K562 (cell line): ENCODE measurements at regions not wholly inside any gene's neighbourhood (a gene's known extent, or its start where the extent isn't known, plus 50 kb on each side); places are given as distances from the start of the nearest gene placed in this dataset.

ENCODE experiments used
- ATAC-seq: fragments of 200-7000 bp; cut with Tn5 transposase; 3 replicates; pipeline ENCODE4 v1.9.1; 2020; ENCODE audit warnings: moderate library complexity
- BruUV-seq: library from RNA; stranded (reverse); fragments of 400-500 nt; replicated peaks from 2 replicates; lab custom pipeline; 2021; lab: Mats Ljungman, UMichigan
- CTCF ChIA-PET: fragments of 300-600 bp; formaldehyde crosslinking; extraction: SDS; loops from one replicate; lab custom pipeline; 2021; ENCODE audit warnings: low intra/inter-chr PET ratio; lab: Yijun Ruan, JAX
- POLR2A ChIA-PET: fragments of 300-600, 350-650 bp; sonication (Branson Sonifier 250); formaldehyde crosslinking; extraction: SDS; loops from one replicate; lab custom pipeline; 2021; ENCODE audit warnings: antibody characterized with exemption, inconsistent platforms; lab: Yijun Ruan, JAX
- DNase-seq, 4 experiments: peaks; one replicate each; pipeline versions ENCODE4 v3.0.0 to v3.0.0-alpha.2; 2011 to 2018; ENCODE audit warnings: low spot score in 3 of 4, mixed read lengths in 3 of 4; ENCODE audit errors: extremely low read depth in 1 of 4
- FAIRE-seq: peaks from 2 replicates; lab custom pipeline; 2011; peaks lifted over from hg19 to GRCh38; lab: Jason Lieb, UNC
- H2AFZ ChIP-seq: 2 replicates; pipeline ENCODE4 v1.6.0; 2011; ENCODE audit warnings: low read depth, low read length, control low read depth, inconsistent platforms
- H3K27ac ChIP-seq: fragments of 200-600 bp; 3 replicates; pipeline ENCODE4 v1.8.0; 2011; ENCODE audit warnings: low read depth, mild to moderate bottlenecking, control low read depth, inconsistent platforms, low read length, moderate library complexity, mixed read lengths; ENCODE audit errors: extremely low read depth
- H3K27me3 ChIP-seq, 2 experiments: fragments of 300-600 bp in 1 of 2; 2 replicates in 1 of 2; 3 replicates in 1 of 2; pipeline versions ENCODE4 v1.6.0 to v1.8.0; 2011; ENCODE audit warnings: inconsistent platforms in 2 of 2, low read length in 2 of 2, mild to moderate bottlenecking in 1 of 2, mixed read lengths in 1 of 2, moderate library complexity in 1 of 2; ENCODE audit not compliant: control insufficient read depth in 2 of 2, insufficient read depth in 2 of 2
- H3K36me3 ChIP-seq: fragments of 300-600 bp; 3 replicates; pipeline ENCODE4 v1.8.0; 2011; ENCODE audit warnings: mild to moderate bottlenecking, low read length, inconsistent platforms; ENCODE audit not compliant: control insufficient read depth, insufficient read depth
- H3K4me1 ChIP-seq, 2 experiments: fragments of 200-600 bp in 1 of 2; replicated peaks in 1 of 2; 2 replicates in 1 of 2; 3 replicates in 1 of 2; pipeline versions ENCODE4 v1.5.1 to v1.8.0; 2011; ENCODE audit warnings: inconsistent platforms in 2 of 2, low read length in 2 of 2, mild to moderate bottlenecking in 1 of 2, mixed read lengths in 1 of 2, moderate library complexity in 1 of 2; ENCODE audit not compliant: control insufficient read depth in 2 of 2, insufficient read depth in 2 of 2
- H3K4me2 ChIP-seq: 2 replicates; pipeline ENCODE4 v1.6.1; 2011; ENCODE audit warnings: low read length, control low read depth, inconsistent platforms, mixed read lengths; ENCODE audit not compliant: insufficient read depth
- H3K4me3 ChIP-seq: fragments of 200-600 bp; sonication (generic), shearing (Covaris generic); 2 replicates; pipeline ENCODE4 v1.5.1; 2016; ENCODE audit warnings: control low read depth, inconsistent platforms
- H3K79me2 ChIP-seq: fragments of 200-600 bp; 3 replicates; pipeline ENCODE4 v1.8.0; 2011; ENCODE audit warnings: low read length, inconsistent platforms; ENCODE audit not compliant: control insufficient read depth, insufficient read depth
- H3K9ac ChIP-seq, 2 experiments: 2 replicates each; pipeline versions ENCODE4 v1.6.0 to v1.6.1; 2011; ENCODE audit warnings: low read depth in 2 of 2, low read length in 2 of 2, control low read depth in 1 of 2, inconsistent platforms in 1 of 2, mild to moderate bottlenecking in 1 of 2, mixed read lengths in 1 of 2; ENCODE audit not compliant: insufficient read depth in 1 of 2
- H3K9me1 ChIP-seq: one replicate; pipeline ENCODE4 v1.6.0; 2011; ENCODE audit warnings: inconsistent platforms, mild to moderate bottlenecking, low read length, moderate library complexity; ENCODE audit not compliant: control insufficient read depth, insufficient read depth
- H3K9me3 ChIP-seq: replicated peaks from 2 replicates; pipeline ENCODE4 v1.5.1; 2011; ENCODE audit warnings: low read depth, low read length, inconsistent platforms; ENCODE audit not compliant: control insufficient read depth, insufficient read depth
- H4K20me1 ChIP-seq: replicated peaks from 2 replicates; pipeline ENCODE4 v1.6.1; 2011; ENCODE audit warnings: low read length, inconsistent platforms, mixed read lengths; ENCODE audit not compliant: control insufficient read depth, insufficient read depth
- CXXC5 ChIP-seq: fragments of 250-450 bp; sonication (Bioruptor Pico); IDR thresholded peaks from 2 replicates; pipeline ENCODE4 v1.8.0; 2022; ENCODE audit warnings: inconsistent platforms, mild to moderate bottlenecking, moderate library complexity
- NR1H2 ChIP-seq: sonication (generic); formaldehyde crosslinking; IDR thresholded peaks from 2 replicates; pipeline ENCODE4 v1.4.0; 2020; ENCODE audit warnings: mild to moderate bottlenecking, missing genetic modification reagents
- PML ChIP-seq: IDR thresholded peaks from 2 replicates; pipeline ENCODE4 v1.6.1; 2012; ENCODE audit warnings: low read length, inconsistent platforms
- SMARCB1 ChIP-seq: IDR thresholded peaks from 2 replicates; pipeline ENCODE4 v1.6.1; 2011; ENCODE audit warnings: improper control_type of control experiment, low read depth; ENCODE audit not compliant: insufficient read length
- ZNF232 ChIP-seq: sonication (generic); formaldehyde crosslinking; IDR thresholded peaks from 2 replicates; pipeline ENCODE4 v1.8.0; 2022; ENCODE audit warnings: mild to moderate bottlenecking, missing genetic modification reagents
- WGBS: fragments of 100-300 bp; shearing (Covaris generic); methylation state at CpG from one replicate; pipeline ENCODE4 v1.1.6; 2016; ENCODE audit warnings: low coverage, mixed read lengths; ENCODE audit not compliant: insufficient coverage; ENCODE audit errors: missing lambda C conversion rate; 5-methylcytosine and 5-hydroxymethylcytosine counted together
- in situ Hi-C: fragments of 300-500 bp; cut with MboI; formaldehyde crosslinking; loops from 4 replicates; pipeline ENCODE4 v1.15.0; 2018; ENCODE audit warnings: inconsistent platforms, mixed read lengths
- intact Hi-C: fragments of 100-400 bp; cut with micrococcal nuclease; formaldehyde crosslinking; loops from 2 replicates; pipeline ENCODE4 v1.14.2; 2022
- TF ChIP-seq, protein P1 (sequence below): fragments of 250-450 bp; sonication (Bioruptor Pico); IDR thresholded peaks from 2 replicates; pipeline ENCODE4 v1.5.0; 2020; ENCODE audit warnings: mild to moderate bottlenecking
- TF ChIP-seq, protein P2 (sequence below): fragments of 450-650 bp; IDR thresholded peaks from 2 replicates; pipeline ENCODE4 v1.6.1; 2016; ENCODE audit warnings: mild to moderate bottlenecking

DNA sequence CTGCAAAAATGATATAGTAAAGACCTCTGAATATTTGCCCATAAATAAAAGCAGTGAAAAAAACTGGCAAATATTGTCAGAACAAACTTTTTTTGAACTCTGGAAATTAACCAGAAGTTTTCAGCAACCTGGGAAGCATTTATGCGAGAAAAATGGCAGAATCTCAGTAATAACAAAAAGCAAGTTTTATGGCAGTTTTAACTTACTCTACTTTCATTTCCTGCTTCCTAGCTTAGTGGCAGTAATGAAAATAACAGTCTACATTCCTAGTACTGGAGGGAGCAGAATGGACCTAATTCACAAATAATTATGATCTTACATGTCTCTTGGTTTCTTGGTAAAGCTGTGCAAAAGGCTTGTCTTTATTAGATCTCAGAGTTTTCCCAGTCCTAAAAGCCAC is 460.1 kb downstream of the NAF1 start:
- in situ Hi-C loops (no loop called here), intact Hi-C loops (no loop called here)
- Histone ChIP-seq H3K9me3 (no peaks in the 10 kb centered on the region), H3K27me3 (no peaks in the 10 kb centered on the region), H3K79me2 (no peaks in the 10 kb centered on the region), H3K36me3 (no peaks in the 10 kb centered on the region), H3K4me2 (no peak overlapping the region), H2AFZ (no peak overlapping the region), H4K20me1 (no peaks in the 10 kb centered on the region), H3K9ac (no peak overlapping the region), H3K4me1 (no peaks in the 10 kb centered on the region), H3K4me3 (no peak overlapping the region), H3K9me1 (no peaks in the 10 kb centered on the region), H3K27ac (no peak overlapping the region)
- ChIA-PET POLR2A (no interaction called here), CTCF (no interaction called here)
- ATAC-seq, result no peak
- no TSS peak for BruUV-seq
- DNase-seq, result no peak
- FAIRE-seq, result no peak
- TF ChIP-seq ZNF232, result no peak
- no peak for TF ChIP-seq NR1H2 (CRISPR knock-in tag)
- TF ChIP-seq PML, result no peak
- no peak for TF ChIP-seq SMARCB1
- no peak for TF ChIP-seq CXXC5 (CRISPR knock-in tag)
- TF ChIP-seq, protein P1, sequence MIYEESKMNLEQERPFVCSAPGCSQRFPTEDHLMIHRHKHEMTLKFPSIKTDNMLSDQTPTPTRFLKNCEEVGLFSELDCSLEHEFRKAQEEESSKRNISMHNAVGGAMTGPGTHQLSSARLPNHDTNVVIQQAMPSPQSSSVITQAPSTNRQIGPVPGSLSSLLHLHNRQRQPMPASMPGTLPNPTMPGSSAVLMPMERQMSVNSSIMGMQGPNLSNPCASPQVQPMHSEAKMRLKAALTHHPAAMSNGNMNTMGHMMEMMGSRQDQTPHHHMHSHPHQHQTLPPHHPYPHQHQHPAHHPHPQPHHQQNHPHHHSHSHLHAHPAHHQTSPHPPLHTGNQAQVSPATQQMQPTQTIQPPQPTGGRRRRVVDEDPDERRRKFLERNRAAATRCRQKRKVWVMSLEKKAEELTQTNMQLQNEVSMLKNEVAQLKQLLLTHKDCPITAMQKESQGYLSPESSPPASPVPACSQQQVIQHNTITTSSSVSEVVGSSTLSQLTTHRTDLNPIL, result no peak
- TF ChIP-seq, protein P2, sequence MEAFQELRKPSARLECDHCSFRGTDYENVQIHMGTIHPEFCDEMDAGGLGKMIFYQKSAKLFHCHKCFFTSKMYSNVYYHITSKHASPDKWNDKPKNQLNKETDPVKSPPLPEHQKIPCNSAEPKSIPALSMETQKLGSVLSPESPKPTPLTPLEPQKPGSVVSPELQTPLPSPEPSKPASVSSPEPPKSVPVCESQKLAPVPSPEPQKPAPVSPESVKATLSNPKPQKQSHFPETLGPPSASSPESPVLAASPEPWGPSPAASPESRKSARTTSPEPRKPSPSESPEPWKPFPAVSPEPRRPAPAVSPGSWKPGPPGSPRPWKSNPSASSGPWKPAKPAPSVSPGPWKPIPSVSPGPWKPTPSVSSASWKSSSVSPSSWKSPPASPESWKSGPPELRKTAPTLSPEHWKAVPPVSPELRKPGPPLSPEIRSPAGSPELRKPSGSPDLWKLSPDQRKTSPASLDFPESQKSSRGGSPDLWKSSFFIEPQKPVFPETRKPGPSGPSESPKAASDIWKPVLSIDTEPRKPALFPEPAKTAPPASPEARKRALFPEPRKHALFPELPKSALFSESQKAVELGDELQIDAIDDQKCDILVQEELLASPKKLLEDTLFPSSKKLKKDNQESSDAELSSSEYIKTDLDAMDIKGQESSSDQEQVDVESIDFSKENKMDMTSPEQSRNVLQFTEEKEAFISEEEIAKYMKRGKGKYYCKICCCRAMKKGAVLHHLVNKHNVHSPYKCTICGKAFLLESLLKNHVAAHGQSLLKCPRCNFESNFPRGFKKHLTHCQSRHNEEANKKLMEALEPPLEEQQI, result no peak
- WGBS, result 5% methylated on average over 1 of the region's 1 CpG
